HFF-Myc (cell line): ENCODE measurements at regions not wholly inside any gene's neighbourhood (a gene's known extent, or its start where the extent isn't known, plus 50 kb on each side); places are given as distances from the start of the nearest gene placed in this dataset.

ENCODE experiments used
- DNase-seq: peaks from one replicate; pipeline ENCODE4 v3.0.0-alpha.2; 2011; ENCODE audit warnings: low read depth; ENCODE audit errors: extremely low read depth
- H3K4me3 ChIP-seq: replicated peaks from 2 replicates; pipeline ENCODE4 v1.5.1; 2011; ENCODE audit warnings: low read depth, mild to moderate bottlenecking, control low read depth, low read length
- CTCF ChIP-seq: IDR thresholded peaks from 2 replicates; pipeline ENCODE4 v1.5.1; 2012; ENCODE audit warnings: mild to moderate bottlenecking, low read depth, low read length, control low read depth; ENCODE audit errors: missing control alignments

DNA sequence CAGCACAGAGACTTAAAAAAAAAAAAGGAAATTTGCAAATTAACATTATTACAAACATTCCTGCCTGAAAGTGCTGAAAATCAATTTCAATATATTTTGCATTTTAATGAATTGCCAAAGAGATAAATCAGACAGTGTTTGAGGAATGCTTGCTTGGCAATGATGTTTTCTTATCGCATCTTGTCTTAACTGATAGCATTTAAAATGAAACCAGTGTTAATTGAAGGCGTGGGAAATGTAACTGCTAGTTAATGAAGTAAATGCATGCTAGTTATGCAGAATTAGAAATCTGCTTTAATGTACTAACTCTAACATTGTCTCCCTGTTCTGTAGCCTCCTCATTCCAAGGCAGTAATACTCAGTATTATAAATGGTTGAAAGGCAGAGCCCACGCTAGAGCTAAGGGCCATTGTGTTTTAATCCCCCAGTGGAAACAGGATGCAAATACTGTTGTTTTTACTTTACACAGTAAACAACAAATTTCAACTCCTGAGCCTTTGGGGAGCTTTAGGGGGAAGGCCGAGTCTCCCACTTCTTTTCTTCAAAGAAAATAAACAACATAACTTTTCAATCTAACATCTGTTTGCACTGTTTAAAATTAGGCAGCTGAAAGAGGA, 586.9 kb downstream of the TLE4 start:
- no peak overlapping the region for H3K4me3 ChIP-seq
- no peak for DNase-seq
- TF ChIP-seq CTCF, result no peak

DNA sequence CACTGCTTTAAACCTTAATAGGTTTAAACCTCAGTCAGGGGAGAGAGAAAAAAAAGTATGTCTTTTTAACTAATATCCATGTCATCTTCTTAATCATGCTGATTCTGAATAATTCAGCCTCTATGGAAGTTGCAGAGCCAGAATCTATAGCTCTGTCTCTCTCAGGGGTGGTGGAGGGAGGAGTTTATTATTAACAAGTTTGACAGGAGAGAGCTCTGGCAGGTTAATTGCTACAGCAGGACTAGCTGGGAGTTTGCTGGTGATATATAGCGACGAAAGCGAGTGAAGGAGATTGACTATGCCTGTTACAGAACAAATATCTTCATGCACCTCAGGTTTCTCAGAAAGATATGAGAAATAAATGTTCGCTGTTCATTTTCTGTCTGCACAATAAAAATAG, 586.4 kb downstream of the TLE4 start:
- no peak for DNase-seq
- no peak overlapping the region for H3K4me3 ChIP-seq
- no peak for TF ChIP-seq CTCF

- TF ChIP-seq CTCF, result no peak
- DNase-seq, result no peak
- H3K4me3 ChIP-seq, result no peak overlapping the region
Measured at GRCh38 chr9:80157561-80157983, 585.8 kb downstream of the TLE4 start.

GRCh38 chr9:80156756-80157472, 585.1 kb downstream of the TLE4 start:
- no peak overlapping the region for H3K4me3 ChIP-seq
- no peak for DNase-seq
- TF ChIP-seq CTCF, result no peak

DNA sequence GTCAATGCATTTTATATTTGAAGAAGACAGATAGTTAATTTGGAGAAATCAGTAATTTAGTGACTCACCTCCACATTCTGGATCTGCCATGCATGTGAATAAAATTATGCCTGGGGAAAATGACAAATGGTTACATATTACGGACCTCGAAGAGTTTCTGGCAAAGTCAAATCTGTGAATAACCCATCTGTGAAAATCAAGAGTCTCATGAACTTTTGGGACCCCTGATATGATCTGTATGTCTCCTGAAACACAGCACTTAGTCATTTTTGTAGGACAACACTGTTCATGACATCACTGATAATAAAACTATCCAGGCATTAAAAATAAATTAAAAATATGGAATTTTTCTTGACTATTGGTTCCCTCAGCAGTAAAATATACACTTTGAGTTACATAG, 584.5 kb downstream of the TLE4 start:
- no peak for TF ChIP-seq CTCF
- no peak overlapping the region for H3K4me3 ChIP-seq
- no peak for DNase-seq

- no peak overlapping the region for H3K4me3 ChIP-seq
- no peak for TF ChIP-seq CTCF
- no peak for DNase-seq
Measured at GRCh38 chr9:80147866-80148265, 576.1 kb downstream of the TLE4 start.
